ENCODE measurements at regions not wholly inside any gene's neighbourhood (a gene's known extent, or its start where the extent isn't known, plus 50 kb on each side); places are given as distances from the start of the nearest gene placed in this dataset.

DNA sequence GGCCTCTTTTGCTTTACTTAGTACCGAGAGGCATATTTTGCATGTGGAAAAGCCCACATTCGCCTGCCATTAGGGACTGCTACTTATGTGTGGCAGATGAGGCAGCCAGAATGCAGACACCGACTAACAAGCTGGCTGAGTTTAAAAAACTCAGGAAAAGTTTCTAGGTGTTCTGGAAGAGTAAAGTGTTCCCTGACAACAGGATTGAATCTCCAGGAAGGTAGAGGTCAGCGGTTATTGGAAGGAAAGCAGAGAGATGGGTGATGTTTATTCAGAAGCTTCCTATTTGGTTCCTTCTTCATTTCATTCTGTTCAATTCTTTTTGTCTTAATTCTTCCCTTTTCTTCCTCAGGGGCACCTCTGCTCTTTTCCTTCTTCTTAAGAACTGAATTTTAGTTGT lies 206.9 kb upstream of the SNX7 start:
- H3K27me3 ChIP-seq (ENCODE audit: control insufficient read depth in 2 of 2, insufficient read depth in 2 of 2, low read length in 2 of 2) = no peaks in the 10 kb centered on the region
- peaks cover 10 to 12% of the 10 kb centered on the region in 2 donors for H3K4me1 ChIP-seq (ENCODE audit: control insufficient read depth in 1 of 2, insufficient read depth in 2 of 2, low read length in 2 of 2)
- H2AFZ ChIP-seq (ENCODE audit: insufficient read depth, low read depth, low read length, poor library complexity, severe bottlenecking) = no peak overlapping the region
- no peak overlapping the region for H3K4me2 ChIP-seq (replicated peaks; ENCODE audit: extremely low read depth, low read length, poor library complexity, severe bottlenecking)
- H3K36me3 ChIP-seq (replicated peaks in 1 of 2; ENCODE audit: control insufficient read depth in 1 of 2, insufficient read depth in 2 of 2, low read length in 2 of 2) = no peaks in the 10 kb centered on the region
- Mint-ChIP-seq H3K9me3 (peaks cover 0 to 1% (median 0%) of the 10 kb centered on the region in 7 donors), H3K4me3 (no peak overlapping the region), H3K36me3 (no peaks in the 10 kb centered on the region), H3K4me1 (peaks cover 26% of the 10 kb centered on the region), H3K27me3 (ENCODE audit: low read depth in 3 of 3) (peaks cover 0 to 1% (median 0%) of the 10 kb centered on the region in 3 donors), H3K27ac (no peak overlapping the region)
- TF ChIP-seq, protein P1, sequence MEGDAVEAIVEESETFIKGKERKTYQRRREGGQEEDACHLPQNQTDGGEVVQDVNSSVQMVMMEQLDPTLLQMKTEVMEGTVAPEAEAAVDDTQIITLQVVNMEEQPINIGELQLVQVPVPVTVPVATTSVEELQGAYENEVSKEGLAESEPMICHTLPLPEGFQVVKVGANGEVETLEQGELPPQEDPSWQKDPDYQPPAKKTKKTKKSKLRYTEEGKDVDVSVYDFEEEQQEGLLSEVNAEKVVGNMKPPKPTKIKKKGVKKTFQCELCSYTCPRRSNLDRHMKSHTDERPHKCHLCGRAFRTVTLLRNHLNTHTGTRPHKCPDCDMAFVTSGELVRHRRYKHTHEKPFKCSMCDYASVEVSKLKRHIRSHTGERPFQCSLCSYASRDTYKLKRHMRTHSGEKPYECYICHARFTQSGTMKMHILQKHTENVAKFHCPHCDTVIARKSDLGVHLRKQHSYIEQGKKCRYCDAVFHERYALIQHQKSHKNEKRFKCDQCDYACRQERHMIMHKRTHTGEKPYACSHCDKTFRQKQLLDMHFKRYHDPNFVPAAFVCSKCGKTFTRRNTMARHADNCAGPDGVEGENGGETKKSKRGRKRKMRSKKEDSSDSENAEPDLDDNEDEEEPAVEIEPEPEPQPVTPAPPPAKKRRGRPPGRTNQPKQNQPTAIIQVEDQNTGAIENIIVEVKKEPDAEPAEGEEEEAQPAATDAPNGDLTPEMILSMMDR (IDR thresholded peaks at IDR 0.05) = no peak
- whole genome bisulfite sequencing (ENCODE audit: insufficient coverage) = 96% methylated on average over 3 of the region's 4 CpGs
- no peak overlapping the region for H3K9ac ChIP-seq (ENCODE audit: insufficient read depth, low read length, poor library complexity, severe bottlenecking)
- no peak for DNase-seq
- no peaks in the 10 kb centered on the region for H4K20me1 ChIP-seq (ENCODE audit: insufficient read depth, low read length)
- H3K9me3 ChIP-seq (replicated peaks in 1 of 2; ENCODE audit: control insufficient read depth in 1 of 2, insufficient read depth in 1 of 2, low read length in 2 of 2) = no peaks in the 10 kb centered on the region
- no peak overlapping the region for H3K4me3 ChIP-seq (replicated peaks in 1 of 3; ENCODE audit: low read depth in 2 of 3, low read length in 3 of 3)
- no peaks in the 10 kb centered on the region for H3K79me2 ChIP-seq (ENCODE audit: insufficient read depth, low read length)
- intact Hi-C loops (cut with micrococcal nuclease) = no loop called here
- H3K27ac ChIP-seq (ENCODE audit: low read depth in 1 of 2, low read length in 2 of 2) = no peak overlapping the region

DNA sequence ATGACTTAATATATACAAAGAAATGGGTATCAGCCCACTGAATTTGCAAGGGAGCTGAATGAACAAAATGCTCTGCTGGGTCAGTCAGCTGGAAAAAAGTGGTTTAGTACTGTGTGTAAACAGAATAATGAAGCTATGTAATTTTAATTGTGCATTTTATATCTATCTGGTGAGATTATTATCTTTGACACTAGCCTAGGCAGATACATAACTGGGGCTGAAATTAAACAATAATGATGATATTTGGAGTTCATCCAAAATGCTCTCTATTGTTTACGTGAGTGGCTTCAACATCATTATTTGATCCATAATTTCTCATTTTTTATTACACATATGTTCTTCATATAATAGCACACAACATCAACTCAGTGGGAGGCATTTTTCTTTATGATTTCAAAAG lies 208.5 kb upstream of the SNX7 start:
- Mint-ChIP-seq H3K9me3 (peaks cover 0 to 3% (median 0%) of the 10 kb centered on the region in 7 donors), H3K27me3 (ENCODE audit: low read depth in 3 of 3) (peaks cover 0 to 2% (median 0%) of the 10 kb centered on the region in 3 donors), H3K4me1 (peaks cover 21% of the 10 kb centered on the region), H3K4me3 (no peak overlapping the region), H3K36me3 (no peaks in the 10 kb centered on the region), H3K27ac (no peak overlapping the region)
- DNase-seq = no peak
- no CpG with 5 or more reads among the region's 1 CpG for WGBS (ENCODE audit: insufficient coverage)
- intact Hi-C loops (cut with micrococcal nuclease) = no loop called here
- no peak overlapping the region for H3K4me2 ChIP-seq (replicated peaks; ENCODE audit: extremely low read depth, low read length, poor library complexity, severe bottlenecking)
- H3K79me2 ChIP-seq (ENCODE audit: insufficient read depth, low read length) = no peaks in the 10 kb centered on the region
- peak overlapping the region; percentile 39 for H2AFZ ChIP-seq (ENCODE audit: insufficient read depth, low read depth, low read length, poor library complexity, severe bottlenecking)
- H3K9me3 ChIP-seq (replicated peaks in 1 of 2; ENCODE audit: control insufficient read depth in 1 of 2, insufficient read depth in 1 of 2, low read length in 2 of 2) = no peaks in the 10 kb centered on the region
- H3K9ac ChIP-seq (ENCODE audit: insufficient read depth, low read length, poor library complexity, severe bottlenecking) = no peak overlapping the region
- TF ChIP-seq, protein P1 (IDR thresholded peaks at IDR 0.05) = no peak
- no peak overlapping the region for H3K4me3 ChIP-seq (replicated peaks in 1 of 3; ENCODE audit: low read depth in 2 of 3, low read length in 3 of 3)
- H3K36me3 ChIP-seq (replicated peaks in 1 of 2; ENCODE audit: control insufficient read depth in 1 of 2, insufficient read depth in 2 of 2, low read length in 2 of 2) = no peaks in the 10 kb centered on the region
- H3K27ac ChIP-seq (ENCODE audit: low read depth in 1 of 2, low read length in 2 of 2) = no peak overlapping the region
- no peaks in the 10 kb centered on the region for H3K27me3 ChIP-seq (ENCODE audit: control insufficient read depth in 2 of 2, insufficient read depth in 2 of 2, low read length in 2 of 2)
- peaks cover 10 to 12% of the 10 kb centered on the region in 2 donors for H3K4me1 ChIP-seq (ENCODE audit: control insufficient read depth in 1 of 2, insufficient read depth in 2 of 2, low read length in 2 of 2)
- no peaks in the 10 kb centered on the region for H4K20me1 ChIP-seq (ENCODE audit: insufficient read depth, low read length)
